Spleen (tissue), 11 donors: ENCODE measurements at regions not wholly inside any gene's neighbourhood (a gene's known extent, or its start where the extent isn't known, plus 50 kb on each side); places are given as distances from the start of the nearest gene placed in this dataset.

Experiments
- DNase-seq: peaks from one replicate; pipeline ENCODE4 v3.0.0-alpha.2; 2020
- H3K27ac ChIP-seq, 8 donors: fragments of 200-600 bp; sonication (generic) in 7 of 8; 1 replicate in 4 of 8; 2 replicates in 4 of 8; pipeline versions ENCODE4 v1.5.0 to v1.8.0; 2016 to 2021; ENCODE audit warnings: inconsistent platforms in 4 of 8, mild to moderate bottlenecking in 4 of 8, moderate library complexity in 1 of 8
- H3K27me3 ChIP-seq, 7 donors: fragments of 200-600 bp; sonication (generic) in 6 of 7; replicated peaks in 1 of 7; 1 replicate in 4 of 7; 2 replicates in 3 of 7; pipeline versions ENCODE4 v1.5.0 to v1.8.0; 2016 to 2021; ENCODE audit warnings: inconsistent platforms in 3 of 7, mild to moderate bottlenecking in 1 of 7
- H3K36me3 ChIP-seq, 6 donors: fragments of 200-600 bp; sonication (generic) in 5 of 6; 1 replicate in 4 of 6; 2 replicates in 2 of 6; pipeline versions ENCODE4 v1.5.0 to v1.8.0; 2016 to 2021; ENCODE audit warnings: inconsistent platforms in 2 of 6
- H3K4me1 ChIP-seq, 6 donors: fragments of 200-600 bp; sonication (generic) in 5 of 6; 1 replicate in 3 of 6; 2 replicates in 3 of 6; pipeline versions ENCODE4 v1.5.0 to v1.8.0; 2016 to 2021; ENCODE audit warnings: inconsistent platforms in 3 of 6
- H3K4me3 ChIP-seq, 8 donors: fragments of 200-600 bp; sonication (generic) in 7 of 8; 1 replicate in 4 of 8; 2 replicates in 4 of 8; pipeline versions ENCODE4 v1.5.0 to v1.8.0; 2016 to 2021; ENCODE audit warnings: inconsistent platforms in 4 of 8, mild to moderate bottlenecking in 4 of 8, moderate library complexity in 2 of 8
- H3K9me3 ChIP-seq, 8 donors: fragments of 200-600 bp; sonication (generic) in 7 of 8; 1 replicate in 4 of 8; 2 replicates in 4 of 8; pipeline versions ENCODE4 v1.5.0 to v1.8.0; 2016 to 2021; ENCODE audit warnings: inconsistent platforms in 4 of 8
- CTCF ChIP-seq, 11 experiments: fragments of 200-600 bp in 7 of 11; fragments of 450-650 bp in 4 of 11; sonication (generic) in 4 of 11; IDR thresholded peaks in 8 of 11; conservative IDR thresholded peaks in 3 of 11; 1 replicate in 7 of 11; 2 replicates in 4 of 11; pipeline versions ENCODE4 v1.4.0 to v1.8.0; 2016 to 2021; ENCODE audit warnings: antibody characterized with exemption in 11 of 11, inconsistent platforms in 4 of 11, mild to moderate bottlenecking in 1 of 11
- POLR2A ChIP-seq, 3 donors: fragments of 450-650 bp; IDR thresholded peaks; one replicate each; pipeline ENCODE4 v1.5.1; 2017; ENCODE audit warnings: antibody characterized with exemption in 3 of 3, mild to moderate bottlenecking in 1 of 3
- POLR2AphosphoS5 ChIP-seq, 3 donors: sonication (generic); formaldehyde crosslinking; IDR thresholded peaks; one replicate each; pipeline ENCODE4 v1.5.1; 2017; ENCODE audit warnings: antibody characterized with exemption in 3 of 3
- WGBS, 5 donors: extraction: QIAGEN DNeasy Blood & Tissue Kit in 3 of 5; methylation state at CpG; one replicate each; pipeline versions ENCODE4 v1.1.5 to v1.1.7; 2013 to 2018; 5-methylcytosine and 5-hydroxymethylcytosine counted together
- intact Hi-C: fragments of 100-400 bp; cut with DNase I; formaldehyde crosslinking; loops from one replicate; pipeline ENCODE4 v1.15.0; 2023; ENCODE audit warnings: low total_unique reads
- donor health status: healthy with polysubstance abuse.
- donor health status: DM: no; HTN: no; CAD: no; lungs with moderate emphysema.
- donor health status: DM: no; HTN: no; CAD: no.
- donor health status: Bipolar disorder and iron deficiency.
- donor health status: healthy.
- donor health status: DM: no; HTN: no; CAD: no.
- donor health status: DM: yes; HTN: yes; CAD: no.

DNA sequence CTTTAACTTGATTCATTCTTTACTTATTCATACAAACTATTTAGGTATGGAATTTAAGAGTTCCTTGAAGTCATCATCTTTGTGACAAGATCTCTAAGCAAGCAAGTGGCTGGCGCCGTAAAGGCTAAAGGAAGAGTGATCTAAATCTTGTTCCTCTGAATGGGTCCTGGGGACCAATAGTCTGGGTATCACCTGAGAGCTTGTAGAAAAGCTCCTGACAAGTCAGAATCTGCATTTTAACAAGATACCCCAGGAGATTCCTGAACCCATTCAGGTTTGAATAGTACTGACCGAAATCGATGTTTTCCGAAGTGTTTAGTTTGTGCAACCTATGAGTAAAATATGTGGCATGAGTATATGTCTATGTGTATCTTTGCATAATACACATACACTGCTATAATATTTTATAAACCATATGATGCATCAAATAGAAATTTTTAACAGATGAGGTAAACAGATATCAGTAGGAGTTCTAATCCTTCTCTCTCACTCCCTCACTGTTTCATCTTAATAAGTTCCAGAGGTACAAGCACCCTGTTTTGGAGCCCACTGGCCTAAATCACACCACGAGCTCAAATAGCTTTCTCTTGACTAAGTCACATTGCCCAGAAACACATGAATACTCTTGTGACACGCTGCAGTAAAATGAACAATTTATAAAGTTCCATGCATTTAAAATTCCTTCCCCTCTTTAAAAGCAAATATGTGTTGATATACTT lies 170.0 kb downstream of the RELL1 start:
- Histone ChIP-seq H3K36me3 (no peaks in the 10 kb centered on the region), H3K27me3 (no peaks in the 10 kb centered on the region), H3K4me1 (no peaks in the 10 kb centered on the region), H3K9me3 (peaks cover 0 to 72% (median 30%) of the 10 kb centered on the region in 8 donors), H3K27ac (no peak overlapping the region), H3K4me3 (no peak overlapping the region)
- intact Hi-C loops, result no loop called here
- WGBS, 5 donors, result 74 to 88% (median 85%) methylated on average over 7 of the region's 7 CpGs
- DNase-seq, result no peak
- TF ChIP-seq POLR2A (IDR thresholded peaks at IDR 0.05), result no peak
- no peak for TF ChIP-seq POLR2AphosphoS5 (IDR thresholded peaks at IDR 0.05)

- no peak for DNase-seq
- Histone ChIP-seq H3K4me1 (no peaks in the 10 kb centered on the region), H3K27me3 (no peaks in the 10 kb centered on the region), H3K27ac (no peak overlapping the region), H3K36me3 (no peaks in the 10 kb centered on the region), H3K9me3 (peaks cover 0 to 60% (median 18%) of the 10 kb centered on the region in 8 donors), H3K4me3 (no peak overlapping the region)
- intact Hi-C loops, result no loop called here
- TF ChIP-seq POLR2AphosphoS5 (IDR thresholded peaks at IDR 0.05) (no peak), CTCF (IDR thresholded peaks at IDR 0.05 in 8 of 11, conservative IDR thresholded peaks at IDR 0.05 in 3 of 11) (no peak), POLR2A (IDR thresholded peaks at IDR 0.05) (no peak)
Measured at GRCh38 chr4:37510626-37511025, 175.6 kb downstream of the RELL1 start.

DNA sequence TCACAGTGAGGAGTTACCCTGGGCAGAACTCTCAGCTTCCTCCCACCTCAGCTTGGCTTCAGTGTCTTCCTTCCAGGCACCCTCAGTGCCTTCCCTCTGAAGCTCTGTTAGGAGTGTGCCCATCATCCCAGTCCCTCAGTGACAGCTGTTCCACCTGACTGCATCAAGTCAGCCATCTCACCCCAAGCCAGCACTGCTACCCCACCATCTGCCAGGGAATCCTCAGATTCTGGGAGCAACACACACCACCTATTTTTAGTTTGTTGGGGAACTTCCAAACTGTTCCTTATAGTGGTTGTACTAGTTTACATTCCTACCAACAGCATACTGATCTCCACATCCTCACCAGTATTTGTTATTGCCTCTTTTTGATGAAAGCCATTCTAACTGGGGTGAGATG lies 182.9 kb downstream of the RELL1 start:
- peaks cover 0 to 51% (median 10%) of the 10 kb centered on the region in 8 donors for H3K9me3 ChIP-seq
- intact Hi-C loops, result no loop called here

DNA sequence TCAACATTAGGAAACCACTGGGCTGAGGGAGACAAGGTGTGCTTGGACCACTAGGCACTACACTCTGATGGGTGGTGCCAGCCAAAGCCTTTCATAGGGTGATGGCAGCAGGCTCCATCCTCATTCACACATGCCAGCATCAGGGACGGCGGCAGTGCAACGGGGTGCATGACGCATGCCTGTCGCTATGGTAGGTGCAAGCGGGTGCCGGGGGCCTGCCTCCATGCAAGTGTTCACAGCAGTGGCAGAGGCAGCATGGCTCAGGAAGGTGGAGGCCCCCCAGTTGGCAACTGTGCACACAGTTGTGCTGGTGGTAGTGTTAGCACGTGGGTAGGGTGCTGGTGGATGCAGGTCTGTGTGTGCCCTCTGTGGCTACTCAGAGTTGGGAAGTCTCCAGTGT lies 184.1 kb downstream of the RELL1 start:
- H3K27ac ChIP-seq, result no peak overlapping the region
- H3K36me3 ChIP-seq, result no peaks in the 10 kb centered on the region
- no peaks in the 10 kb centered on the region for H3K4me1 ChIP-seq
- TF ChIP-seq POLR2A (IDR thresholded peaks at IDR 0.05) (no peak), CTCF (IDR thresholded peaks at IDR 0.05 in 8 of 11, conservative IDR thresholded peaks at IDR 0.05 in 3 of 11) (no peak), POLR2AphosphoS5 (IDR thresholded peaks at IDR 0.05) (no peak)
- 93 to 97% (median 95%) methylated on average over 8 of the region's 8 CpGs for WGBS, 5 donors
- peaks cover 0 to 63% (median 12%) of the 10 kb centered on the region in 8 donors for H3K9me3 ChIP-seq
- intact Hi-C loops, result no loop called here
- DNase-seq, result no peak
- peaks cover 0 to 12% (median 0%) of the 10 kb centered on the region in 7 donors for H3K27me3 ChIP-seq
- H3K4me3 ChIP-seq, result no peak overlapping the region

More for the DNA sequence above, 182.9 kb downstream of the RELL1 start:
- no peak overlapping the region for H3K27ac ChIP-seq
- H3K4me3 ChIP-seq, result no peak overlapping the region
- H3K4me1 ChIP-seq, result no peaks in the 10 kb centered on the region
- TF ChIP-seq POLR2AphosphoS5 (IDR thresholded peaks at IDR 0.05) (no peak), CTCF (IDR thresholded peaks at IDR 0.05 in 8 of 11, conservative IDR thresholded peaks at IDR 0.05 in 3 of 11) (no peak), POLR2A (IDR thresholded peaks at IDR 0.05) (no peak)
- H3K36me3 ChIP-seq, result no peaks in the 10 kb centered on the region
- no peak for DNase-seq
- H3K27me3 ChIP-seq, result peaks cover 0 to 12% (median 0%) of the 10 kb centered on the region in 7 donors
